Right renal pelvis (tissue), 4 donors: ENCODE measurements at regions not wholly inside any gene's neighbourhood (a gene's known extent, or its start where the extent isn't known, plus 50 kb on each side); places are given as distances from the start of the nearest gene placed in this dataset.

ENCODE experiments used
- DNase-seq, 4 donors: peaks; one replicate each; pipeline ENCODE4 v3.0.0-alpha.2; 2013; ENCODE audit warnings: low read depth in 4 of 4, low spot score in 3 of 4, missing footprints in 1 of 4

GRCh38 chr2:147482916-147483669 lies 361.7 kb upstream of the ACVR2A start:
- no peak for DNase-seq

GRCh38 chr2:147482111-147482895 lies 362.5 kb upstream of the ACVR2A start:
- DNase-seq, result no peak

DNA sequence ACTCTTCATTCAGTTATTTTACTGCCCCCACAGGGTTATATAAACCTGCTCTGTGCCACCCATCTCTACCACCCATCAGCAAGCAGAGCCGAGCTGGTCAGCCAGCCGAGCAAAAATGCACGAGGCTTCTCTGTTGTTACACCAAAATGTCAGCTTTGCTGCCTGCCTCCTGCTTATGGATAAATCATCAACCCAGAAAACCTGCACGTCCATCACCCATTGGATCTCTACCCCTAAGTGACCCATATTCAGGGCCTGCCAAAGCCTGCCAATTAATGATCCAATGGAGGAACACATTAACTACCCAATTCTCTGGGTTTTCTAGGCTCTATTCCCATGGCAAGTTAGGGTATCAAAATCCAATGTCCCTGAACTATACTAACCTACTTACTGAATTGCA lies 365.5 kb upstream of the ACVR2A start:
- DNase-seq, result no peak

DNA sequence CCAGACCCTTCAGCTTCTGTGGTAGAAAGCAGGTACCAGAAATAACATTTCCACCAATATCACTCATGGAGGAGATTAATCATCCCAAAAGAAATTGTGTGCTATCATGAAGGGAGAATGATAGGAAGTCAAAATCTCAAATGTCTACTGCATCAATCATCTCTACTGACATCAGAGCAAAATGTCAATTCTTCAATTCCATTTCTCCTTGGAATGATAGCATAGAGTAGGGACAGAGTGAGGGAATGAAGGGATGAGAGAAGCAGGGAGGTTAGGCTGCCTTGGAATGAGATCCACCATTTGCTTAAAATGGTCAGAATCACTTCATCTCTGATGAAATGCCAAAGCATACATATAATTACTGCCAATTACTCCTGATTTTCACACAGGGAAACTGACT lies 371.8 kb upstream of the ACVR2A start:
- no peak for DNase-seq

DNA sequence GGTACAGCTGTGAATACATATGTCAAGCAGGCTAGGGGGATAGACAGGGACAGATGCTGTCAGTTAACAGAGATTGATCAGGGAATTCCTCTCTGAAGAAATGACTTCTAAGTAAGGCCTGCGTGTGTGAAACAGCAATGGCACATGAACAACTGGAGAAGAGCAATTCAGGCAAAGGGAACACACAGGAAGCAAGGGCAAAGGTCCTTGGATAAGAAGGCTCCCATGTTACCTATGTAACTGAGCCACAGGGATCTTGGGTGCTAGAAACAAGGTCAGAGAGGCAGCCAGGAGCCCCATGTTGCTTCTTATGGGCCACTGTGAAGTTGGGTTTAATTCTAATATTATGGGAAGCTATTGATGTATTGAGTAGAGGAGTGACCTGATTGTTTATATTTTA lies 373.7 kb upstream of the ACVR2A start:
- no peak for DNase-seq

DNA sequence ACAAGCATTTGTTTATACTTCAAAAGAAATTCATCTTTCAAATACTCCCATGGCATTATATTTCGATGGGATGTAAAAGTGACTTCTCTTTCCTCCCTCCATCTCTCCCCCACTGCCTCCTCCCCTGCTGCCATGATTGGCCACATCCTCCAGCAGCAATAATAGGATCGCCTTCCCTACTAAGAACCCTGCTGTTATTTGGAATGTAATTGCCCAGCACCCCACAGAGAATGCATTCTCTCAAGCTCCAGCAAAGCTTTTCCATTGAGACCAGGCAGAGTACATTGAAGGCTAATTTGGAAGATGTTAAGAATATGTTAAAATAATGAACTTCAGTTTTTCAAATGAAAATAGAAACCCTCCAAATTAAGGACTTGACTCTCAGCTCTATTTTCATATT lies 375.4 kb upstream of the ACVR2A start:
- DNase-seq, result no peak

- no peak for DNase-seq
These were observed 375.9 kb upstream of the ACVR2A start for GRCh38 chr2:147468963-147469362.

DNA sequence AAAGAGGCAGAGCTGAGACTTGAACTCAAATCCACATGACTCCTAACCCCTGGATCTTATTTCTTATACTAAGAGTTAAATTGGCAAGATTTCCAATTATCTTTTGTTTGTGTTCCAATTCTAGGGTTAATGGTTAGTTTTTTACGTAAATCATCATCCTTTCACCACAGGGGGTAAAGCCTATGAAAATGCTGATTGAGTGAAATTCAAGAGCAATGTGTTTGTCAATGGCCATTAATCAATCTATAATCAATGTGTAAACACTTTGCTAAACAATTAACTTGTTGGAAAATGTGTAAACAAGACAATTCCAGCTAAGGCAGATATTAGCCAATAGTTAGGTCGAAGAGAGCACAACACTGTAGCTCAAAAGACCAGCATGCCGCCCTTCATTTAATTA lies 376.5 kb upstream of the ACVR2A start:
- DNase-seq, result no peak

DNA sequence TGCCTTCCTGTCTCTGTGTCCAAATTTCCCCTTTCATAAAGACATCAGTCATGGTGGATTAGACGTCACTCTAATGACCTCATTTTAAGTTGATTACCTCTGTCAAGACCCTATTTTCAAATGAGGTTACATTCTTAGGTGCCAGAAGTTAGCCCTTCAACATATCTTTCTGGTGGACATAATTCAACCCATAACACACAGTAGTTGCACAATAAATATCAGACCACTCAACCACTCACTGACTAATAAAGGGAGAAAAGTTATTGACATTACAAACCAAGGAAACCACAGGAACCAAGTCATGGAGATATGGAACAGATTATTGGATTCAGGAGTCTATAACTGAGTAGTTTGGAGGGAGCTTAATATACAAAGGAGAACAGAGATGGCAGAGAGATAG lies 377.4 kb upstream of the ACVR2A start:
- no peak for DNase-seq

DNA sequence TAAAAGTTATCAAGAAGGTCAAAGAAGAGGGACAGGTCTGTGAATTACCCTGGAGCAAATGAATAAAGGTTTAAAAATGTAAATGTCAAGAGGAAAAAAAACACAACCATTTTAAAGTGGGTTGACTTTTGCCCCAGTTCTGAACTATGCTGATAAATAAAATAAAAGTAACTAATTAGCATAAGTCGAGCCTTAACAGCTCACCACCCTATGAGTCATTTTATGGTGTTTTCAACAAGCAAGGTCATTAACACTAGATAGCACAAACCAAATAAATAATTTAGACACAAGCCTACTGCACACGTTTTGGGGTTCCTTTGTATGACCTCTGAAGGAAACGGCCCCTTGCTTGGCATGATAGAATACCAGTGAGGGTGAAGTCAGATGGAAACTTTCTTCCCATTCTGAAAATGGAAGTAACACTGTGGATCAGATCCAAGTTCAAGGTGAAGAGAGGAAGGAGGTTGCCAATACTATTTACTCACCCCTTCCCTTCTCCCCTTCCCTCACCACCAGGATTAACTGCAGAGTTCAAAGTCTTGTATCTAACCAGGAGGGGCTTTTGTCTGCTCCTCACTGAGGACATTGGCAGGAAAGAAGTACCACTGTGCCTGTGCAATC lies 380.0 kb upstream of the ACVR2A start:
- DNase-seq, result no peak

DNA sequence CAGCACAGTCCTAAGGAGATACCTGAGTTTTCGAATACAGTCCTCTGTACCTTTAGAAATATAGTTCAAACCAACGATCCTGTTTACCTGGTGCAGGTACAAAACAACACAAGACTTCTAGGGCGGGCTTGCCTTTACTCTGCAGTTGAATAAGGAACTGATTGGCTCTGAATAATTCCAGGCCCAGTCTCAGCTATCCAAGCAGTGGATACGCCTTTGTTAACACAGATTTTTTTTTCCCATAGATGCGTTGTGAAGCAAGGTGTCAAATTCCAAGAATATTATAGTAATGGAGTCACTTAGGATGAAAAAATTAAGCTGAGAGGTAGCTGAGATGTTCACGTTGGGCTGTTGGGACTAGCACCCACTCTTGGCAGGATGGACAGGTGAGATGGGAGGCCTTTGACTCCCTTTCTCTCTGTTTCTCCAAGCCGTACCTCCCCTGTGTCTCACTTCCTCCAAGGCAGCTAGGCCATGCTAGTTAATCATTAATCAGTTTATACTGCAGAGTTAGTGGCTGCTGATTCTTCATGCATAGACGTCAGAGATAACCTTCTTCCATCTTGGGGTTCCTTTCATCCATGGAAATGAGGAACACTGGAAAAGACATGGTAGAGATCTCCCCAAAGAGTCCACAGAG lies 380.8 kb upstream of the ACVR2A start:
- peak in 1 of 4 donors; percentile 10 for DNase-seq

DNA sequence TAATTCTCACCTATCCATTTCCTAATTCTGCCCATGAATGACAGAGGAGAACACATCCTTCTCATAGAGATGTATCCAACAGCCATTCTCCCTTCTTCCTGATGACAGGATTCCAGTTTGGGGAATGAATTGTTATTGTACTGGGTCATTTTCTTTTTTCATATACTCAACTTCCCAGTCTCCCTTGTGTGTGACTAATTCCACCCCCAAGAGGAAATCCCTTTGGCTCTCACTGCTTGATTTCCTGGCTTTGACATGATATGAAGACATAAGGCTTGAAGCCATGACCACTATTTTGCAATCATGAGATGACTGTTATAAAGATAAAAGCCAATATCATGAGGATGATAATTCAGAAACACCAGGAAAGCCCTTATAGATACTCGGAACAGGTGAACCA lies 384.7 kb upstream of the ACVR2A start:
- DNase-seq, result no peak

DNA sequence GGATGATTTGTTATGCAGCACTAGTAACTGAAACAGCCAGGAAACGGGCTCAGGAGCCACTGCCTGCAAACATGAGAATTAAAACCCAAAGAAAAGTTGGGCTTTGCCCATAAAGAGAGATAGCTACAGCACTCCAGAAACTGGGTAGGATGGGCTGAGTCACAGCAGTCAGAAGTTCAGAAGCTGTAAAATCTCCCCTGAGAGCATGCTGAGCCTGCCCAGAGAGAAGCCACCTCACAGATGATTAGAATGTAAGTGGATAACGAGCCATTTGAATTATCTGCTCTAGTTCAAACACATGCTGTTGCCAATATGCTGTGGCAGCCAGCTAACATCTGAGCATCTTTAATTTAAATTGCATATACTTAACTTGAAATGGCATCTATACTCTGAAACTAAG lies 388.1 kb upstream of the ACVR2A start:
- no peak for DNase-seq

- DNase-seq, result no peak
These were observed 392.8 kb upstream of the ACVR2A start for GRCh38 chr2:147451902-147452515.

DNA sequence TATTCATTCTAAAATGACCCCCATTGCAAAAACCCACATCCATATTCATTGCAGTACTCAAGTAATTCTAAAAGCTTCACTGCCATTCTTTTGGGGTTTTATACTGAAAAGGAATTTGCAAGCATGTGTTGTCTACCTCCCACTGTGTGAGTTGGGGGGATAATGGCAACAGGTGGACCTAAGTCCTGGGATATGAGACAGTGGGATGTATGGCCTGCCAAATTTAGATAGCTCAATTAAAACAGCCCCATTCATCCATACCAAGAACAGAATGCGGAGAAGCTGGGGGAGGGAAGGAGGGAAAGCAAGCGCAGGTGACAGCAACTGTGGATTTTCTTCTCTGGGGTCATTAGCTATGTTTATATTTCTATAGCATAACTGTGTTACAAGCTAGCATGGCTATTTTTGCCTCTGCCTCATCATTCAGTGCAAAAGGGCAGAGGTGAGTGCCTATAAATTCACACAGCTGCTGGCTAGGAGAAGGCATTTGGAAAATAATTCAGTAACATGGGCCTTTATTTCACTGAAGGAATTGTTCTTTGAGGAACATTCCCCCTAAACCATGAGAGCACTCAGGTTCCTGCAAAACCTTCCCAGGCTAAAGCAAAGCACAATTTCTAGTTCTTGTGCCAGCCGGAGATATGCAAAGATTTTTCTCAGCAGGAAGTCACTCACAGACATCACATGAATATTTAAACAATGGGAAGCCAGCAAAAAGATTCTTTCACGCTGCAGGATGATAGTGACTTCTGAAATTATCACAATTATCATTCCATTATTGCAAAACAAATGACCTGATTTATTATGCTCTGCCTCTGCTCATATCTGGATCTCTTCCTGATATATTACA lies 393.9 kb upstream of the ACVR2A start:
- DNase-seq, result no peak

- no peak for DNase-seq
These were observed 395.4 kb upstream of the ACVR2A start for GRCh38 chr2:147449323-147449991.

GRCh38 chr2:147442816-147443215 lies 402.0 kb upstream of the ACVR2A start:
- no peak for DNase-seq

- no peak for DNase-seq
These were observed 403.6 kb upstream of the ACVR2A start for GRCh38 chr2:147441182-147441581.

DNA sequence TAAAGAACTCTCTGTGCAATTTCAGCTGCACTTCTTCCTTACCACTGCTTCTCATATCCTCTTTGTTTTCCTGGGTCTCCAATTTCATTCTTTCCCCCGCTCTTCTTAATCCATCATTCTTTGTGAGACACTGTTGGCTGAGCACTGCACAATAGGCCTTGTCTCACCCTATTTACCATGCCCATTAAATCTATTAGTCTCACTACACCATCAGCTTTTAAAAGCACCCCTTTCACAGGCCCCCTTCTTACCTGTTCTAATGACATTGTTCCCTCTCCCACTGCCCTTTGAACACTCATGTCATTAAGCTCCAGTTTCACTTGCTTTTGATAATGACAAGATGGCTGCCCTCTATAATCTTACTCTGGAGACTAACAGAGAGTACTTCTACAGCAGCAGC lies 404.1 kb upstream of the ACVR2A start:
- no peak for DNase-seq
